ENCODE measurements at regions not wholly inside any gene's neighbourhood (a gene's known extent, or its start where the extent isn't known, plus 50 kb on each side); places are given as distances from the start of the nearest gene placed in this dataset.

GRCh38 chr5:40405996-40406740 is 273.5 kb upstream of the PTGER4 start:
- Histone ChIP-seq H3K9me3 (no peaks in the 10 kb centered on the region), H3K36me3 (no peaks in the 10 kb centered on the region), H3K27me3 (no peaks in the 10 kb centered on the region), H3K4me3 (no peak overlapping the region), H3K27ac (peak overlapping the region in 1 of 2 donors; percentile 17), H3K4me1 (no peaks in the 10 kb centered on the region)
- TF ChIP-seq POLR2A (IDR thresholded peaks at IDR 0.05) (no peak), CTCF (IDR thresholded peaks at IDR 0.05) (no peak)
- intact Hi-C loops (cut with DNase I; ENCODE audit: low total_unique reads) = no loop called here
- DNase-seq = no peak

- no peak for TF ChIP-seq CTCF (IDR thresholded peaks at IDR 0.05)
- TF ChIP-seq POLR2A (IDR thresholded peaks at IDR 0.05) = no peak
- no peak for DNase-seq
- no peaks in the 10 kb centered on the region for H3K27me3 ChIP-seq
- H3K36me3 ChIP-seq = no peaks in the 10 kb centered on the region
- intact Hi-C loops (cut with DNase I; ENCODE audit: low total_unique reads) = no loop called here
- no peaks in the 10 kb centered on the region for H3K9me3 ChIP-seq
- H3K4me1 ChIP-seq = no peaks in the 10 kb centered on the region
- no peak overlapping the region for H3K4me3 ChIP-seq
- H3K27ac ChIP-seq = peak overlapping the region in 1 of 2 donors; percentile 17
These were observed 274.5 kb upstream of the PTGER4 start for GRCh38 chr5:40405230-40405629.

- no peak overlapping the region for H3K27ac ChIP-seq
- no peak for TF ChIP-seq CTCF (IDR thresholded peaks at IDR 0.05)
- no peak for TF ChIP-seq POLR2A (IDR thresholded peaks at IDR 0.05)
- H3K4me3 ChIP-seq = no peak overlapping the region
- no peak for DNase-seq
- H3K9me3 ChIP-seq = no peaks in the 10 kb centered on the region
- H3K27me3 ChIP-seq = no peaks in the 10 kb centered on the region
- H3K36me3 ChIP-seq = no peaks in the 10 kb centered on the region
- intact Hi-C loops (cut with DNase I; ENCODE audit: low total_unique reads) = no loop called here
- no peaks in the 10 kb centered on the region for H3K4me1 ChIP-seq
These were observed 275.1 kb upstream of the PTGER4 start for GRCh38 chr5:40404613-40405012.

- H3K36me3 ChIP-seq = no peaks in the 10 kb centered on the region
- TF ChIP-seq CTCF (IDR thresholded peaks at IDR 0.05) (no peak), POLR2A (IDR thresholded peaks at IDR 0.05) (no peak)
- no peaks in the 10 kb centered on the region for H3K9me3 ChIP-seq
- H3K27me3 ChIP-seq = no peaks in the 10 kb centered on the region
- H3K4me1 ChIP-seq = no peaks in the 10 kb centered on the region
- DNase-seq = no peak
- intact Hi-C loops (cut with DNase I; ENCODE audit: low total_unique reads) = no loop called here
- H3K27ac ChIP-seq = no peak overlapping the region
- H3K4me3 ChIP-seq = no peak overlapping the region
These were observed 277.7 kb upstream of the PTGER4 start for GRCh38 chr5:40402007-40402364.

GRCh38 chr5:40401284-40402006 is 278.3 kb upstream of the PTGER4 start:
- Histone ChIP-seq H3K4me1 (no peaks in the 10 kb centered on the region), H3K4me3 (no peak overlapping the region), H3K9me3 (no peaks in the 10 kb centered on the region), H3K27me3 (no peaks in the 10 kb centered on the region), H3K36me3 (no peaks in the 10 kb centered on the region), H3K27ac (no peak overlapping the region)
- TF ChIP-seq CTCF (IDR thresholded peaks at IDR 0.05) (no peak), POLR2A (IDR thresholded peaks at IDR 0.05) (no peak)
- intact Hi-C loops (cut with DNase I; ENCODE audit: low total_unique reads) = no loop called here
- no peak for DNase-seq

Measured in uterus (tissue), 3 donors.